WTC11 (cell line): ENCODE measurements at regions not wholly inside any gene's neighbourhood (a gene's known extent, or its start where the extent isn't known, plus 50 kb on each side); places are given as distances from the start of the nearest gene placed in this dataset.

Source experiments
- ATAC-seq: fragments of 200-7000 bp; cut with Tn5 transposase; 2 replicates; pipeline ENCODE4 v1.10.0; 2021; ENCODE audit warnings: mild to moderate bottlenecking, moderate library complexity
- CTCF ChIA-PET: fragments of 300-600 bp; sonication (Branson Sonifier 250); formaldehyde crosslinking; loops from one replicate; lab custom pipeline; 2021; ENCODE audit warnings: antibody characterized with exemption; lab: Charles Lee
- POLR2A ChIA-PET: fragments of 350-600 bp; sonication (Branson Sonifier 250); formaldehyde crosslinking; loops from one replicate; lab custom pipeline; 2021; ENCODE audit warnings: antibody characterized with exemption; lab: Charles Lee
- DNase-seq: peaks from one replicate; pipeline ENCODE4 v3.0.0; 2021; ENCODE audit warnings: low spot score
- H3K27ac Mint-ChIP-seq: 2 replicates; pipeline ENCODE4 v1.8.0; 2021; ENCODE audit warnings: mixed read lengths
- H3K27me3 Mint-ChIP-seq: 2 replicates; pipeline ENCODE4 v1.8.0; 2021; ENCODE audit warnings: low read depth, mild to moderate bottlenecking, moderate library complexity, mixed read lengths
- H3K36me3 Mint-ChIP-seq: 2 replicates; pipeline ENCODE4 v1.8.0; 2021; ENCODE audit warnings: mixed read lengths
- H3K4me1 Mint-ChIP-seq: 2 replicates; pipeline ENCODE4 v1.8.0; 2022; ENCODE audit warnings: mixed read lengths
- H3K4me3 Mint-ChIP-seq: 2 replicates; pipeline ENCODE4 v1.8.0; 2021; ENCODE audit warnings: mild to moderate bottlenecking, moderate library complexity, mixed read lengths
- H3K9me3 Mint-ChIP-seq: 2 replicates; pipeline ENCODE4 v1.8.0; 2021; ENCODE audit warnings: mixed read lengths
- AFF4 ChIP-seq: sonication (generic); formaldehyde crosslinking; IDR thresholded peaks from 2 replicates; pipeline ENCODE4 v1.8.1; 2023; ENCODE audit warnings: mild to moderate bottlenecking, missing genetic modification reagents, borderline replicate concordance
- CBFB ChIP-seq: sonication (generic); formaldehyde crosslinking; IDR thresholded peaks from 2 replicates; pipeline ENCODE4 v1.8.1; 2022; ENCODE audit warnings: mild to moderate bottlenecking, low read depth, missing genetic modification reagents
- ERG ChIP-seq: fragments of 250-450 bp; sonication (Bioruptor Pico); IDR thresholded peaks from 2 replicates; pipeline ENCODE4 v1.8.0; 2021; ENCODE audit warnings: mild to moderate bottlenecking
- FOXP1 ChIP-seq: sonication (generic); formaldehyde crosslinking; IDR thresholded peaks from 2 replicates; pipeline ENCODE4 v1.8.0; 2022; ENCODE audit warnings: missing genetic modification reagents, mild to moderate bottlenecking, moderate library complexity, borderline replicate concordance
- FOXP4 ChIP-seq: sonication (generic); formaldehyde crosslinking; IDR thresholded peaks from 2 replicates; pipeline ENCODE4 v1.8.0; 2022; ENCODE audit warnings: mild to moderate bottlenecking, missing genetic modification reagents
- JAZF1 ChIP-seq: fragments of 250-450 bp; sonication (Bioruptor Pico); IDR thresholded peaks from 2 replicates; pipeline ENCODE4 v1.9.0; 2021; ENCODE audit warnings: moderate library complexity, mild to moderate bottlenecking, inconsistent platforms
- PRDM15 ChIP-seq: sonication (generic); formaldehyde crosslinking; IDR thresholded peaks from 2 replicates; pipeline ENCODE4 v1.8.0; 2022; ENCODE audit warnings: missing genetic modification reagents
- PRRX2 ChIP-seq: fragments of 250-450 bp; sonication (Bioruptor Pico); IDR thresholded peaks from 2 replicates; pipeline ENCODE4 v1.8.0; 2021; ENCODE audit warnings: mild to moderate bottlenecking
- RORB ChIP-seq: fragments of 250-450 bp; sonication (Bioruptor Pico); IDR thresholded peaks from 2 replicates; pipeline ENCODE4 v1.9.0; 2021; ENCODE audit warnings: mild to moderate bottlenecking
- STAT6 ChIP-seq: sonication (generic); formaldehyde crosslinking; conservative IDR thresholded peaks from 2 replicates; pipeline ENCODE4 v1.8.1; 2023; ENCODE audit warnings: mild to moderate bottlenecking, low read depth, missing genetic modification reagents, moderate library complexity
- TCF7 ChIP-seq: sonication (generic); formaldehyde crosslinking; IDR thresholded peaks from 2 replicates; pipeline ENCODE4 v1.8.0; 2022; ENCODE audit warnings: mild to moderate bottlenecking, low read depth, missing genetic modification reagents, moderate library complexity
- TEAD4 ChIP-seq: sonication (generic); formaldehyde crosslinking; IDR thresholded peaks from 2 replicates; pipeline ENCODE4 v1.8.0; 2022; ENCODE audit warnings: mild to moderate bottlenecking, missing genetic modification reagents
- USF2 ChIP-seq: sonication (generic); formaldehyde crosslinking; IDR thresholded peaks from 2 replicates; pipeline ENCODE4 v1.8.1; 2023; ENCODE audit warnings: mild to moderate bottlenecking, missing genetic modification reagents, moderate library complexity
- ZNF263 ChIP-seq: sonication (generic); formaldehyde crosslinking; IDR thresholded peaks from 2 replicates; pipeline ENCODE4 v1.8.1; 2022; ENCODE audit warnings: low read depth, mild to moderate bottlenecking, moderate library complexity, missing genetic modification reagents
- ZNF396 ChIP-seq: fragments of 250-450 bp; sonication (Bioruptor Pico); IDR thresholded peaks from 2 replicates; pipeline ENCODE4 v1.8.0; 2021; ENCODE audit warnings: mild to moderate bottlenecking, moderate library complexity, borderline replicate concordance
- ZNF423 ChIP-seq: fragments of 250-450 bp; sonication (Bioruptor Pico); IDR thresholded peaks from 2 replicates; pipeline ENCODE4 v2.1.2; 2022; ENCODE audit warnings: mild to moderate bottlenecking, moderate library complexity
- ZNF532 ChIP-seq: fragments of 250-450 bp; sonication (Bioruptor Pico); IDR thresholded peaks from 2 replicates; pipeline ENCODE4 v1.9.0; 2021; ENCODE audit warnings: mild to moderate bottlenecking, borderline replicate concordance

GRCh38 chr7:114133717-114134116 lies 214.9 kb upstream of the PPP1R3A start (continued):
- no peak for TF ChIP-seq ERG (CRISPR knock-in tag)
- TF ChIP-seq AFF4 (CRISPR knock-in tag): no peak
- TF ChIP-seq TEAD4: no peak
- no peak for TF ChIP-seq PRDM15 (CRISPR knock-in tag)
- no peak for TF ChIP-seq RORB (CRISPR knock-in tag)
- TF ChIP-seq USF2 (CRISPR knock-in tag): no peak
- no peak for TF ChIP-seq FOXP4
- no peak for TF ChIP-seq TCF7
- no peak for TF ChIP-seq ZNF396

- ChIA-PET CTCF (no interaction called here), POLR2A (no interaction called here)
- Mint-ChIP-seq H3K9me3 (peaks cover 5% of the 10 kb centered on the region; the same call in 1 of the 2 replicates), H3K27me3 (no peaks in the 10 kb centered on the region), H3K4me1 (no peaks in the 10 kb centered on the region), H3K36me3 (no peaks in the 10 kb centered on the region), H3K27ac (no peak overlapping the region), H3K4me3 (no peak overlapping the region)
- DNase-seq (no peak), ATAC-seq (no peak)
- TF ChIP-seq CBFB (CRISPR knock-in tag) (no peak), TEAD4 (no peak), JAZF1 (no peak), ZNF532 (no peak), PRRX2 (CRISPR knock-in tag) (no peak), ZNF423 (CRISPR knock-in tag) (no peak), ZNF263 (no peak), STAT6 (CRISPR knock-in tag) (no peak), FOXP1 (CRISPR knock-in tag) (no peak)
Measured at GRCh38 chr7:114130866-114131265, 212.1 kb upstream of the PPP1R3A start.
